Endothelial cell of umbilical vein (primary cell): ENCODE measurements at regions not wholly inside any gene's neighbourhood (a gene's known extent, or its start where the extent isn't known, plus 50 kb on each side); places are given as distances from the start of the nearest gene placed in this dataset.

ENCODE experiments used
- BruUV-seq: library from RNA; stranded (reverse); fragments of 400-500 nt; replicated peaks from 2 replicates; lab custom pipeline; 2021; lab: Mats Ljungman, UMichigan
- CTCF ChIA-PET: fragments of 300-600, 350-600 bp; sonication (Branson Sonifier 250); formaldehyde crosslinking; loops from one replicate; lab custom pipeline; 2021; ENCODE audit warnings: antibody characterized with exemption, inconsistent platforms; lab: Charles Lee
- POLR2A ChIA-PET: fragments of 300-600, 350-600 bp; sonication (Branson Sonifier 250); formaldehyde crosslinking; loops from one replicate; lab custom pipeline; 2021; ENCODE audit warnings: antibody characterized with exemption, inconsistent platforms; lab: Charles Lee
- DNase-seq: peaks from one replicate; pipeline ENCODE4 v3.0.0-alpha.2; 2011; ENCODE audit warnings: low read depth, low spot score
- FAIRE-seq: peaks from 2 replicates; lab custom pipeline; 2011; peaks lifted over from hg19 to GRCh38; lab: Jason Lieb, UNC
- H2AFZ ChIP-seq: 2 replicates; pipeline ENCODE4 v1.6.0; 2012; ENCODE audit warnings: low read depth, low read length, control low read depth, inconsistent platforms
- H3K27ac ChIP-seq: 2 replicates; pipeline ENCODE4 v1.5.1; 2011; ENCODE audit warnings: low read depth, mild to moderate bottlenecking, control low read depth, low read length, moderate library complexity; ENCODE audit not compliant: insufficient read depth
- H3K27me3 ChIP-seq, 2 experiments: 2 replicates each; pipeline versions ENCODE4 v1.6.0 to v1.6.1; 2011; ENCODE audit warnings: low read length in 2 of 2, mixed read lengths in 1 of 2; ENCODE audit not compliant: control insufficient read depth in 2 of 2, insufficient read depth in 2 of 2
- H3K36me3 ChIP-seq, 2 experiments: 2 replicates in 1 of 2; 3 replicates in 1 of 2; pipeline ENCODE4 v1.5.1; 2011; ENCODE audit warnings: low read length in 2 of 2, mild to moderate bottlenecking in 1 of 2, moderate library complexity in 1 of 2; ENCODE audit not compliant: control insufficient read depth in 2 of 2, insufficient read depth in 2 of 2; ENCODE audit errors: extremely low read depth in 1 of 2
- H3K4me1 ChIP-seq: 3 replicates; pipeline ENCODE4 v1.5.1; 2011; ENCODE audit warnings: mild to moderate bottlenecking, low read length; ENCODE audit not compliant: control insufficient read depth, insufficient read depth; ENCODE audit errors: extremely low read depth
- H3K4me2 ChIP-seq: 2 replicates; pipeline ENCODE4 v1.6.1; 2011; ENCODE audit warnings: low read length, control low read depth, mixed read lengths; ENCODE audit not compliant: insufficient read depth
- H3K4me3 ChIP-seq, 3 experiments: fragments of 200-600 bp in 1 of 3; sonication (generic), shearing (Covaris generic) in 1 of 3; replicated peaks in 1 of 3; 2 replicates each; pipeline ENCODE4 v1.5.1; 2011 to 2016; ENCODE audit warnings: control low read depth in 3 of 3, low read length in 3 of 3, mild to moderate bottlenecking in 2 of 3, inconsistent platforms in 1 of 3, low read depth in 1 of 3, moderate library complexity in 1 of 3; ENCODE audit not compliant: insufficient read depth in 1 of 3
- H3K79me2 ChIP-seq: 2 replicates; pipeline ENCODE4 v1.6.0; 2012; ENCODE audit warnings: low read length, inconsistent platforms; ENCODE audit not compliant: control insufficient read depth, insufficient read depth
- H3K9ac ChIP-seq: replicated peaks from 2 replicates; pipeline ENCODE3; 2011; ENCODE audit warnings: low read length, control low read depth; ENCODE audit not compliant: insufficient read depth; ENCODE audit errors: extremely low read depth
- H3K9me1 ChIP-seq: replicated peaks from 3 replicates; pipeline ENCODE4 v1.6.0; 2011; ENCODE audit warnings: mild to moderate bottlenecking, low read length; ENCODE audit not compliant: control insufficient read depth, insufficient read depth; ENCODE audit errors: extremely low read depth
- H3K9me3 ChIP-seq: replicated peaks from 2 replicates; pipeline ENCODE4 v1.5.1; 2012; ENCODE audit warnings: low read length, inconsistent platforms; ENCODE audit not compliant: control insufficient read depth, insufficient read depth
- H4K20me1 ChIP-seq: replicated peaks from 2 replicates; pipeline ENCODE3; 2011; ENCODE audit warnings: mild to moderate bottlenecking, low read length; ENCODE audit not compliant: control insufficient read depth, insufficient read depth; ENCODE audit errors: extremely low read depth
- CTCF ChIP-seq, 2 donors: IDR thresholded peaks; 1 replicate in 1 of 2; 2 replicates in 1 of 2; pipeline ENCODE4 v1.5.1; 2011; ENCODE audit warnings: low read length in 2 of 2, mild to moderate bottlenecking in 2 of 2, moderate library complexity in 2 of 2, control low read depth in 1 of 2, inconsistent platforms in 1 of 2, low read depth in 1 of 2; ENCODE audit not compliant: insufficient read depth in 1 of 2; ENCODE audit errors: extremely low read depth in 1 of 2
- EZH2 ChIP-seq: IDR thresholded peaks from 2 replicates; pipeline ENCODE4 v1.6.1; 2012; ENCODE audit warnings: borderline replicate concordance, low read depth, mild to moderate bottlenecking, moderate library complexity, low read length, inconsistent platforms; ENCODE audit not compliant: severe bottlenecking
- FOS ChIP-seq: IDR thresholded peaks from 2 replicates; pipeline ENCODE4 v1.6.1; 2011; ENCODE audit warnings: mild to moderate bottlenecking, low read length, moderate library complexity, borderline replicate concordance; ENCODE audit not compliant: insufficient read depth
- GATA2 ChIP-seq: IDR thresholded peaks from 2 replicates; pipeline ENCODE4 v1.7.0; 2011; ENCODE audit warnings: low read depth, mild to moderate bottlenecking, moderate library complexity, mixed read lengths, low read length; ENCODE audit not compliant: insufficient read length, insufficient read depth
- JUN ChIP-seq: IDR thresholded peaks from 2 replicates; pipeline ENCODE4 v1.6.1; 2011; ENCODE audit warnings: borderline replicate concordance, low read depth; ENCODE audit not compliant: insufficient read length, insufficient read depth
- MAX ChIP-seq: IDR thresholded peaks from 2 replicates; pipeline ENCODE4 v1.6.1; 2011; ENCODE audit not compliant: insufficient read depth, insufficient read length
- MYC ChIP-seq: IDR thresholded peaks from one replicate; pipeline ENCODE4 v1.6.1; 2011; ENCODE audit warnings: mild to moderate bottlenecking, low read depth, low read length
- POLR2A ChIP-seq: IDR thresholded peaks from 2 replicates; pipeline ENCODE4 v1.6.1; 2012; ENCODE audit warnings: low read depth, mild to moderate bottlenecking, control low read depth, low read length
- POLR2AphosphoS5 ChIP-seq: IDR thresholded peaks from 2 replicates; pipeline ENCODE4 v1.6.1; 2012; ENCODE audit warnings: low read depth, mild to moderate bottlenecking, control low read depth, low read length, moderate library complexity; ENCODE audit not compliant: insufficient read depth
- dilution Hi-C: fragments of 300-500 bp; cut with MboI; formaldehyde crosslinking; loops from one replicate; pipeline ENCODE4 v1.15.0; 2019; ENCODE audit warnings: low sequenced_read_pairs; ENCODE audit not compliant: extremely low pct_ligation_motif_present
- intact Hi-C: fragments of 100-400 bp; cut with micrococcal nuclease; formaldehyde crosslinking; loops from one replicate; pipeline ENCODE4 v1.10.0; 2022

GRCh38 chr21:22277341-22277740, 1279.1 kb downstream of the NCAM2 start:
- TF ChIP-seq POLR2AphosphoS5 (no peak), EZH2 (no peak), POLR2A (no peak), MAX (no peak), GATA2 (no peak), JUN (no peak), CTCF (IDR thresholded peaks at IDR 0.05; ENCODE audit: extremely low read depth in 1 of 2, insufficient read depth in 1 of 2, low read depth in 1 of 2, low read length in 2 of 2) (no peak), FOS (no peak), MYC (no peak)
- BruUV-seq: no TSS peak
- Histone ChIP-seq H3K4me3 (no peak overlapping the region), H3K27me3 (no peaks in the 10 kb centered on the region), H3K9me1 (no peaks in the 10 kb centered on the region), H3K9me3 (no peaks in the 10 kb centered on the region), H3K27ac (no peak overlapping the region), H2AFZ (no peak overlapping the region), H3K36me3 (no peaks in the 10 kb centered on the region), H3K4me2 (no peak overlapping the region), H3K9ac (no peak overlapping the region), H4K20me1 (no peaks in the 10 kb centered on the region), H3K4me1 (no peaks in the 10 kb centered on the region), H3K79me2 (no peaks in the 10 kb centered on the region)
- dilution Hi-C loops: no loop called here
- ChIA-PET CTCF (no interaction called here), POLR2A (no interaction called here)
- DNase-seq (no peak), FAIRE-seq (no peak)
- intact Hi-C loops: no loop called here
